ENCODE measurements at regions not wholly inside any gene's neighbourhood (a gene's known extent, or its start where the extent isn't known, plus 50 kb on each side); places are given as distances from the start of the nearest gene placed in this dataset.

GRCh38 chr12:61846765-61847164, 413.4 kb upstream of the USP15 start:
- TF ChIP-seq CTCF (optimal IDR thresholded peaks at IDR 0.05 in 1 of 3, IDR thresholded peaks at IDR 0.05 in 1 of 3, conservative IDR thresholded peaks at IDR 0.05 in 1 of 3; ENCODE audit: extremely low read depth in 1 of 3, insufficient read depth in 2 of 3, low read length in 3 of 3) (no peak), EZH2 (IDR thresholded peaks at IDR 0.05; ENCODE audit: low read length) (no peak)
